ENCODE measurements at regions not wholly inside any gene's neighbourhood (a gene's known extent, or its start where the extent isn't known, plus 50 kb on each side); places are given as distances from the start of the nearest gene placed in this dataset.
"Not testable (repeated sequence)": the region's sequence is repeated elsewhere in the genome, so short reads cannot be mapped to it uniquely, and the experiment has no call there.

- not testable (repeated sequence) for DNase-seq
Measured at GRCh38 chr3:91348064-91348463, 2240.6 kb downstream of the EPHA3 start.

- DNase-seq, result not testable (repeated sequence)
Measured at GRCh38 chr3:91349072-91349471, 2241.7 kb downstream of the EPHA3 start.

DNA sequence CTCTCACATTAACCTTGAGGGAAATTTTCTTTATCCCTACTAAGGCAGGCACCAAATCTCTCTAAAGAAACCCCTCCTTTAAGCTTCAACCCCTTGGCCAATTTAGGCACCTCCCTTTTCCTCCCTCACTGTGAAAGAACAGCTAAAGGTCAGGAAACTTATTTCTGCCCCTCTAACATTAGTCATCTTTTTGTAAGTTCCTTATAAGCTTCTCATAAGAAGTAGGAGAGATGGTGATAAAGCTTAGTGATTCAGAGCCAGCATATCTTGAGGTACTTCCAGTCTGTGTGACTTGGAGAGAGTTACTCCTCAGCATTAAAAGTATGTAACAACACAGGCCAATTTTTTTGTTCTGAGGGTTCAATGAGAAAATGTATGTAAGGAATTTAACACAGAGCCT is 2244.7 kb downstream of the EPHA3 start:
- DNase-seq, result not testable (repeated sequence)

DNA sequence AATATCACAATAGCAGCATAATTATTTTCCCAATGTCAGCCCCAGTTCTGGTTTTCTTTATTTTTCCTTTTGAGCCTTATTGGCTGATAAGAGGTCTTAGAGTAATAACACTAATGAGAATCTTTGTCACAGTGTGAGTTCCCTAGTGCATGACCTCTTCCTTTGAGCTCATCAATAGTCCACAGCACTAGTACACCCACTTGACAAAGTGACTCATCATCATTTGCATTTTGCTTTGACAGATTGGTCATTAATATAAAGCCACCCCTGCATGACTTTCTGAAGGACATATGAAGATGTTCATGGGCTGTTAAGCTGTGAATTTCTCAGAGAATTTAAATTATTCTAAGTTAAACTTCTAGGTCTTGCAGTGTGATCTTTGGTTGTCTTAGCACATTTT is 2251.9 kb downstream of the EPHA3 start:
- not testable (repeated sequence) for DNase-seq

GRCh38 chr3:91383100-91383894 is 2275.9 kb downstream of the EPHA3 start:
- DNase-seq, result not testable (repeated sequence)

DNA sequence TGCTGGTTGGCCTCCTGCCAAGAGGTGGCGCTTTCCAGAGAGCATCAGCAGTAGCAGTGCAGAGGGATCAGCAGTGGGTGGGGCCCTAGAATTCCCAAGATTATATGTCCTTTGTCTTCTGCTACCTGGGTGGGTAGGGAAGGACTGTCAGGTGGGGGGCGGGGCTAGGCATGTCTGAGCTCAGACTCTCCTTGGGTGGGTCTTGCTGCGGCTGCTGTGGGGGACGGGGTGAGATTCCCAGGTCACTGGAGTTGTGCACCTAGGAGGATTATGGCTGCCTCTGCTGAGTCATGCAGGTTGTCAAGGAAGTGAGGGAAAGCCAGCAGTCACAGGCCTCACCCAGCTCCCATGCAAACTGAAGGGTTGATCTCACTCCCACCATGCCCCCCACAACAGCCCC is 2296.5 kb downstream of the EPHA3 start:
- DNase-seq, result not testable (repeated sequence)

- not testable (repeated sequence) for DNase-seq
Measured at GRCh38 chr3:91442063-91442462, 2334.6 kb downstream of the EPHA3 start.

- not testable (repeated sequence) for DNase-seq
Measured at GRCh38 chr3:91442483-91442882, 2335.1 kb downstream of the EPHA3 start.

GRCh38 chr3:91448379-91448778 is 2341.0 kb downstream of the EPHA3 start:
- DNase-seq, result not testable (repeated sequence)

DNA sequence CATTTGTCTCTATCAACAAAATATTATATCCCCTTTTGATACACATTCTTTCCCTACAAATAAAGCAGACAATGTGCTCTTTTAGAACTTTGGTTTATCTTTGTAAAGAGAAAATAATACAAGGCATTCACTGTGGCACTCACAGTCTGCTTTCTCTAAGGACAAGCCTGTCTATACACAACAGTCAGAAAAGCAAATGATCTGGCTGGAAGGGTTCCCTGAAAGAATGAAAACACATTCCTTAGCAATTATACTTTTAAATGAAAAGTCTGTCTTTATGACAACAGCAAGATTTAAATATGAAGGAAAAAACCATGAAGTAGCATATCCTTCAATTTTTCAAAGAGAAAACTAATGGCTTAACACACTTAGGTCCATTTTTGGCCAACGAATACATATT is 2359.1 kb downstream of the EPHA3 start:
- not testable (repeated sequence) for DNase-seq

DNA sequence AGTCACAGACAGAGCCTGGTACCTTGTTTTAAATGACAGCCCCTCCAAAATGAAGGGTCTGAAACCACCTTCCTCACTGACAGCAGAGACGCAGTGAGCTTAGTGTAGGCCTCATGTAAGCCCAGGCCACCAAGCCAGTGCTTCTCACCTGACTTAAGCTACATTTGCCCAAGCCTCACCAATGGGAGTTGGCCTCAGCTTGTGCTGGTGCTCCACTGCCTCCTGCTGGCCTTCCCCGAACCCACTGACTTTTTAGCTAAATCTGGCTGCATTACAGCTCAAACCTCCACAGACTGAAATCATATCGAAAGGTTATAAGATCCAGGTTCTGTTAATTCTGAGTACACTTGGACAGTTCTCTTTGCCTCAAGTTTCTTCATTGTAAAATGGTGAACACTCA is 2361.8 kb downstream of the EPHA3 start:
- DNase-seq, result not testable (repeated sequence)

- not testable (repeated sequence) for DNase-seq
Measured at GRCh38 chr3:91485026-91485425, 2377.6 kb downstream of the EPHA3 start.

DNA sequence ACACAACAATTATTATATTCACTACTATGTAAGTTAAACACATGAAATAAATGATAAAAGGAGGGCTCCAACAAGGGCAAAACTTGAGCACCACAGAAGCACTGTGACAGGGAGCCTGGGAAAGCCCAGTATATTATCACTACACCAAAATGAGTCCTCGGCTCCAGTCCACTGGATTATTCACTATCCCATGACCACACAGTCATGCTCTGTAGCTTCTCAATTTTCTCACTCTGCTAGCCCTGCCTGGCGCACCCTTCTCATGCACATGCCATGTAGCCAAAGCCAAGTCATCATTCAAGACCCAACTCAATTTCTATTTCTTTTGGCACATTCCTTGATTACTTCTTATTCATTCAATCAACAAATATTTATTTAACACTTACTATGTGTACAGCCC is 2378.5 kb downstream of the EPHA3 start:
- DNase-seq, result peak; percentile 2 to 43 (median 38)

DNA sequence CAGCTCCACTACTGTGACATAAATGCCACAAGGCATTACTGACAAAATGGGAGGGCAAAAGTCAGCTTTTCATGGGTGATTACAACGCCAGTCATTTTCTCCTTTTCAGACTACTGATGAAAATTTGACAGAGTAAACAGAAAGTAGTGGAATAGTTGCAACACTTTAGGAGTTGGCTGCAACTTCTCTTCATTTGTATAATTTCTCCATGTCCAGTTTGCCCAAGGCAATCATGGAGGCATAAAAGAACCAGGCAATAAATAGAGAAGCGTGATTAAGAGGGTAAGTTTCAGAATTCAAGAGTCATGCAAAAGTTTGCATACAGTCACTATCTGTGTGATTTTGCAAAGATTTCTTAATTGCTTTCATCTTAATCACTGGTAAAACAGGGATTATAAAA is 2390.3 kb downstream of the EPHA3 start:
- DNase-seq, result not testable (repeated sequence)

GRCh38 chr3:91499850-91500249 is 2392.4 kb downstream of the EPHA3 start:
- not testable (repeated sequence) for DNase-seq

DNA sequence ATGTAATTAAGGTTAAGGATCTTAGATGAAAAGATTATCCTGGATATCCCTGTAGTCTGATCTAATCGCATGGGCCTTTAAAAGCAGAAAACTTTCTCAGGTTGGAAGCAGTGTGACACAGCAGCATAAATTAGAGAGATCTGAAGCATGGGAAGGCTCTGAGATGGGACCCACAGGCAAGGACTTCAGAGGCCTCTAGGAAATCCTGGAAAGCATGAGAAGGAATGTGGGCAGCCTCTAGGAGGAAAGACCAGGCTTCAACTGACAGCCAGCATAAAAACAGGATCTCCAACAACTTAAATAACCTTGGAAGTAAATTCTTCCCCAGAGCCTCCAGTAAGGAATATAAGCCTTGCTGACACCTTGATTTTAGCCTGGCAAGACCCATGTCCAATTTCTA is 2397.5 kb downstream of the EPHA3 start:
- DNase-seq, result not testable (repeated sequence)

Measured in suppressor macrophage (primary cell).